GM12892 (cell line): ENCODE measurements at regions not wholly inside any gene's neighbourhood (a gene's known extent, or its start where the extent isn't known, plus 50 kb on each side); places are given as distances from the start of the nearest gene placed in this dataset.

ENCODE experiments used
- POLR2A ChIP-seq: IDR thresholded peaks from 2 replicates; pipeline ENCODE4 v1.6.1; 2011; ENCODE audit warnings: low read depth, low read length, control low read depth
- POLR2AphosphoS5 ChIP-seq: IDR thresholded peaks from 2 replicates; pipeline ENCODE4 v1.6.1; 2011; ENCODE audit warnings: low read depth, low read length, control low read depth
- TAF1 ChIP-seq: IDR thresholded peaks from 2 replicates; pipeline ENCODE4 v1.6.1; 2011; ENCODE audit warnings: low read depth, mild to moderate bottlenecking, control low read depth, low read length, borderline replicate concordance

DNA sequence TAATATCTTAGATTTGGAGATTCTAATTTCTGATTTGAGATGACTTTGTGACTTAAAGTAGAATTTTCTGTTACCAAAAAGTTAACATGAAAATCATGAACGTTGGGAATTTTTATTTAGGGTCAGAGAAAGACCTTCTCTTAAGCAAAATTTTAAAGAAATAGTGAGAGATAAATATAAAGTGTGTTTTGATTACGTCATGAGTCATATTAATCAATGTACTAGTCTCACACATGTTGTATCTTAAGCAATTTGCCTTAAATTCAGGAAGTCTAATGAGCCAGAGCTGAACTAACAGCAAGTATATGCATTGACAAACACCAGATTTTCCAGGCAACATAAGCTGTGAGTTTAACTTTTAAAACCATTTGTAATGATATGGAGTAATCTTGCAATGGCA lies 765.5 kb upstream of the SORCS1 start:
- TF ChIP-seq POLR2A = no peak
- TF ChIP-seq TAF1 = no peak
- no peak for TF ChIP-seq POLR2AphosphoS5
